Cardiac fibroblast (primary cell): ENCODE measurements at regions not wholly inside any gene's neighbourhood (a gene's known extent, or its start where the extent isn't known, plus 50 kb on each side); places are given as distances from the start of the nearest gene placed in this dataset.
"Not testable (repeated sequence)": the region's sequence is repeated elsewhere in the genome, so short reads cannot be mapped to it uniquely, and the experiment has no call there.

ENCODE experiments used
- DNase-seq, 2 donors: peaks; one replicate each; pipeline versions ENCODE4 v3.0.0 to v3.0.0-alpha.2; 2010; ENCODE audit warnings: low read depth in 2 of 2
- H3K4me3 ChIP-seq, 2 donors: replicated peaks in 1 of 2; 1 replicate in 1 of 2; 2 replicates in 1 of 2; pipeline ENCODE4 v1.5.1; 2011; ENCODE audit warnings: low read depth in 2 of 2, low read length in 2 of 2, mild to moderate bottlenecking in 2 of 2, moderate library complexity in 1 of 2

GRCh38 chrY:3491423-3491822 is 87.4 kb upstream of the TGIF2LY start:
- not testable (repeated sequence) for H3K4me3 ChIP-seq, DNase-seq

GRCh38 chrY:3494539-3494938 is 84.3 kb upstream of the TGIF2LY start:
- DNase-seq, H3K4me3 ChIP-seq: not testable (repeated sequence)

DNA sequence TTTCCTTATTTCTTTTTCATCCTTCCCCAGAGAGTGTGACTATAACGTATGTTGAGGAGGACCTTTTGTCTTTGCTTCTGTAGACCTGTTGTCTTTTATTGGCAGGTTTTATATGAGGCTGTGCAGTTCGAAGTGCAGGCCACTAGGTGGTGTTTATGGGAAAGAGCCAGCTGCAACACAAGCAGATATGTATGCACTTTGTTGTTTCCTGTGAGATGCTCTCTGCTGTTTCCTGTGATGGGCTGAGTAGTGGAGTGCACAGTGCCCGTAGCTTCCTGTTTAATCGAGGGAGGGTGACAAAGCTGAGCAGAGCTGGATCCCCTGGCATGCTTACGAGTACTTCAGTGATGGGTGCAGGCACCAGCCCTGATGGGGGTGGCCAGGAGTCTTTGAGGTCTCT is 51.8 kb upstream of the TGIF2LY start:
- H3K4me3 ChIP-seq: not testable (repeated sequence)

More for the DNA sequence above, 51.8 kb upstream of the TGIF2LY start:
- peak; percentile 1 to 19 for DNase-seq
